Stimulated activated CD8-positive, alpha-beta memory T cell treated with anti-CD3 and anti-CD28 coated beads, Interleukin-2, amount 100 ng/mL, for 48 hours (primary cell): ENCODE measurements at regions not wholly inside any gene's neighbourhood (a gene's known extent, or its start where the extent isn't known, plus 50 kb on each side); places are given as distances from the start of the nearest gene placed in this dataset.

Source experiments
- DNase-seq, 2 donors: peaks; one replicate each; pipeline ENCODE4 v3.0.0-alpha.2; 2020; ENCODE audit warnings: low read depth in 2 of 2

DNA sequence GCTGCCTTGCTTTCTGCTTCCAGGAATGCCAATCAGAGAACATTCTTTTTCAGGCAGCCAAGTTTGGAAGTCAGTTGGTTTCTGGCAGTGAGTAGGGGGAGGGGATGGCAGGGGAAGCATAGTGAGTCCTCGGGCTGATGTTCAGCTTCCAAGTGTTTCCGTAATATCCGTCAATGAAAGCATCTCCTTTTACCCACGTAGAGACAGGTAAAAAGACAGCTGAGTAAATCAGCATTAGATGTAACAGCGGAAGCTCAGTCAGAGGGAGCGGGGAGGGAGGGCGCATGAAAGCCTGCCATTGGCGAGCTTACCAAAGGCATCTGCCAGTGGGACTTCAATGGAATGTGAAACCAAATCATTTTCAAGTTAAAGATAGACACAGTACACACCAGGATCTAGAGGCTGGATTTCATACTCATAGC is 117.1 kb upstream of the DTNA start:
- DNase-seq = no peak

GRCh38 chr18:34594266-34594665 is 115.8 kb upstream of the DTNA start:
- no peak for DNase-seq

DNA sequence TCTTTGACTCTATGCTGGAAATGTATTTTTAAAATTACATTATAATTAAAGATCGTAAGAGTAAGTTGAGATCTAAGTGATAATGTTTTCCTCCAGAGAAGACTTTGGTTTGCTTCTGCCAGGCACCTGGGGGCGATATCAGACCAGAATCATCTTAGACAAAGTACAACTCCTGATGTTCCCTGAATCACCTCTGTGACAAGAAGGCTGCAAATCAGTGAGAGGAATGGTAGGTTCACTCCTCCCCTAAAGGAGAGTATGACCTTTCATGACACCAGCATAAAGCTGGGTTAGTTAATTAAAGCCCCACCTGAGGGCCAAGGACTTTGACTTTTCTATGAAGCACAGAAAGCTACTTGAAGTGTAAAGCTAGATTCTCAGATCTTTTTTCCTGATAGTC is 114.4 kb upstream of the DTNA start:
- no peak for DNase-seq

DNA sequence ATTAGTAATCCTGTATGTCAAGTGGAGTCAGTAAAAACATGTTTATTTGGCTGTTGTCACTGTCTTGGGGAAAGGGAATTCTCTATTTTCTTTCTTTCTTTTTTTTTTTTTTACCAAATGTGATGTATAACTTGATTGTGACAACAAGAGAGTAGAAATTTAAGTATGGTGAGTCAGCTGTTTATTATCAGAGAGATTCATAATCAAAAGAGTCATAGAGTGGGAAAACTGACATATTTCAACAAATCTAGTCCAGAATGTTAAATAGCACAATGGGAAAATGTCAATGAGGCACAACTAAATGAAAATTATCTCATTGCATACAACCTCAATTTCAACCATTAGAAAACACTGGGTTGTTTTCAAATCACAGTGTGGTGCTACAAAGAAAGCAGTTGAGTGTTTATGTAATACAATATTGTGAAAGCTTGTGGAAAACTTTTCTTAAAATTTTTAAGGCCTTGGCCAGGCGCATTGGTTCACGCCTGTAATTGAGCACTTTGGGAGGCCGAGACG is 111.9 kb upstream of the DTNA start:
- DNase-seq = no peak

DNA sequence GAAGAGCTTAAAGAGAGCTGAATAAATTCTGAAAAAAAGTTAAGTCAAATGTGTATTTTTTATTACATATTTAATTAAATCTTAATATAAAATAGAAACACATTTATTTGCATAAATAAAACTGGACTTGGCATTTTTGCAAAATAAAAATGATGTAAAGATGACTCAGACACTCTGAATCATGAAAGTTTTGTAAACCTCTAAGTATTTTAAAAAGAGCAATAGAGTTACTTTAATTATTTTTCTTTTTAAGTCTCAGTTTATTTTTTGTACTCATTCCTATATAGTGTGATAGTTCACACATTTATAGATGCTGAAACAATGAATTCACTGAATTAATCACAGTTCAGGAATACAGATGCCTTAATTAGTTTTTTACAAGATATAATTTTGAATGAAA is 109.9 kb upstream of the DTNA start:
- DNase-seq = no peak

DNA sequence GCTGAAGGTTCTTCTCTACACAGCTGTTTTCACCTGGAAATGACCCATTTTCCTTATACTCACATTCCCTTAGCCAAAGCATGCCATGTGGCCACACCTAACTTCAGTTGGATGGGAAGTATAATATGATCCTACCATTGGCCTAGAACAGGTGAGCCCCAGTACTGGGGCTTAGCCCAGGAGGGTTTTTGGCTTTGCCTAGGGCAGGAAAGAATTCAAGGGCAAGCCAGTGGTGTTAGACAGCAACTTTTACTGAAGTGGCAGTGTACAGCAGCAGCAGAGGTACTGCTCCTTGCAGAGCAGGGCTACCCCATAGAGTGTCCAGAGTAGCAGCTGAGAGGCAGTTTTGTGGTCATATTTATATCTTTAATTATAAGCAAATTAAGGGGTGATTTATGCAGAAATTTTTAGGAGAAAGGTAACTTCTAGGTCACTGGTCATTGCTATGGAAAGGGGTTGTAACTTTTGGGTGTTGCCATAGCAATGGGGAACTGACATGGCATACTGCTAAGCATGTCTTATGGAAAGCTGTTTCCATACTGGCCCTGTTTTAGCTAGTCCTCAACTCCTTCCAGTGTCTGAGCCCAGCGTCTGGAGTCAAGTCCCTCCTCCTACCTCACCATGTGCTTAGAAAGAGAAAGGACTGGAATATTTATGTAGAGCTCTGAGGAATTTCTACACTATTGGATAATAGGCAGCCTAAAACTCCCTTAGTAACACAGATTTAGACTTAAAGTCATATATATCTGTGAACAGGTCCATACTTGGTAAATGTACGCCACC is 109.0 kb upstream of the DTNA start:
- no peak for DNase-seq

- no peak for DNase-seq
Observed at GRCh38 chr18:34604591-34604990, 105.5 kb upstream of the DTNA start.

- DNase-seq = no peak
Observed at GRCh38 chr18:34606851-34607250, 103.2 kb upstream of the DTNA start.

GRCh38 chr18:34608064-34608463 is 102.0 kb upstream of the DTNA start:
- no peak for DNase-seq

DNA sequence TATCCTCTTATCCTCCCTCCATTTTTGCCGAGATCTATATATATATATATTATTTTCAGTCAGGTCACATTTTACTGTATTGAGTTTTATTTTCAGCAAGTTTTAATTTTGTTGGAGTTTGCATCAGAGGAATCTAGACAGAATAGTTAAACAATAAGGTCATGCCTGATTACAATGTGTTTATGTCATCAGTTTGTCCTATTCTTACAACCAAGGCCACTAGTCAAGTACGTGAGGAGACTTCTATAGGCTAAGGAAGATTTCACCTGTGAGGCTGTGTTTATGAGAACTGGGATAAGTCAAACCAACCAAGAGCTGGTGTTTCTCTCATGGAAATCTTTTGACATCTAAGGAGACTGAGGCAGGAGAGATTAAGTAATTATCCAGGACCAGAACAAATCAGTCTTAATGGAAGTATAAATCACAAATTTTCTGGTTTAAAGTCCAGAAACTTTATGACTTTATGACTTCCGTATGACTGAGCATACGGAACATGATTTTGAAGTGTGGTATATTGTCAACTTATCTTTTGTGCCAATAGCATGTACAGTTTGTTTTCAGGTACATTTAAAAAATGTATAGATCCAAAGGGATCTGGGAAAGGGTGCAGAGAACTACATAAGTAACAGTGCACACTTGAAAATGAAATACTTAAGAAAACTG is 100.0 kb upstream of the DTNA start:
- DNase-seq = no peak

- no peak for DNase-seq
Observed at GRCh38 chr18:34611904-34612303, 98.2 kb upstream of the DTNA start.

DNA sequence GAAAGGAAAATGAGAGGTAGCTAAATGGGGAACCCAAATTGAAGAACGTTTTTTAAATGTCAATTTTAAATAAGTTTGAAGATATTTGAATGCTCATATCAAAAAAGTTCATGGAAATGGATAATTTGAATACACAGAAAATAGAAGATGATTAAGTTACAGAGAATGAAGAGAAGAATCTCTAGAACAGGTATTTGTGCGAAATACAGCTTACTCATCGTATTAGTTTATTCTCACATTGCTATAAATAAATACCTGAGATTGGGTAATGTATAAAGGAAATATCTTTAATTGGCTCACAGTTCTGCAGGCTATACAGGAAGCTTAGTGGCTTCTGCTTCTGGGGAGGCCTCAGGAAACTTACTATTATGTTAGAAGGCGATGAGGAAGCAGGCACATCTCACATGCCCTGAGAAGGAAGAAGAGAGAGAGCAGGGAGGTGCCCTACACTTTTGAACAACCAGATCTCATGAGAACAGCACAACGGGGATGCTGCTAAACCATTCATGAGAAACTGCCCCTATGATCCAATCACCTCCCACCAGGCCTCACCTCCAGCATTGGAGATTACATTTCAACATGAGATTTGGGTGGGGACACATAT is 89.7 kb upstream of the DTNA start:
- no peak for DNase-seq

GRCh38 chr18:34623557-34623956 is 86.5 kb upstream of the DTNA start:
- DNase-seq = no peak

- DNase-seq = no peak
Observed at GRCh38 chr18:34624551-34624950, 85.5 kb upstream of the DTNA start.

DNA sequence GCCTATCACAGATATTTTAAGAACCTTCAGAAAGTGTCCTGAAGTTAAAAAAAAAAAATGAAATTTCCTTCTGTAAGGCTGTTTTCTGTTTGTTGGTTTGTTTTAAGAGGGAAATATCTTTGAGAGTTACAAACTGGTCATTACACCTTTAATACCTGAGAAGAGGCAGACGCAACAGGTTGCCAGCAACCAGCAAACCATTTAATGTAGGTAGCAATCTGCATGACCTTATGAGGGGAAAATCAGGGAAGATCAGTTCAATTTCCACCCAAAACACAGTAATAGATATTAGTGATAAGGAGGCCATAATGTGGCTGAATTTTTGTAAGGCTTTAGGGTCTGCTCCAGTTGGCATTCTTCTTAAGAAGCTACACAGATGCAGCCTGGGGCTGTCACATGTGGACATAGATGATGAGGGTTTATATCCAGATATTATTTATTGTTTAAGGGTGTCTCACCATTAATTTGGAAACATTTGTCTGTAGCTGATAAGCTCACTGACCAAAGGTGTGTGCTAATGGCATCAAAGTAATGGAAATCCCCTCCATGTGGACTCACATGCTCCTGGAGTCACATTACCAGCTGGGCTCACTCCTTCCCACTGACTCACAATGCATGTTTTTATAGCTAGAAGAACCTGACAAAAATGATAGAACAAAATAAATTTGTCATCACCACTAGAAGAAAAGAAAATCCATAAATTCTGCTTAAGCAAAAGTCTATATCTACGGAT is 83.5 kb upstream of the DTNA start:
- DNase-seq = no peak

DNA sequence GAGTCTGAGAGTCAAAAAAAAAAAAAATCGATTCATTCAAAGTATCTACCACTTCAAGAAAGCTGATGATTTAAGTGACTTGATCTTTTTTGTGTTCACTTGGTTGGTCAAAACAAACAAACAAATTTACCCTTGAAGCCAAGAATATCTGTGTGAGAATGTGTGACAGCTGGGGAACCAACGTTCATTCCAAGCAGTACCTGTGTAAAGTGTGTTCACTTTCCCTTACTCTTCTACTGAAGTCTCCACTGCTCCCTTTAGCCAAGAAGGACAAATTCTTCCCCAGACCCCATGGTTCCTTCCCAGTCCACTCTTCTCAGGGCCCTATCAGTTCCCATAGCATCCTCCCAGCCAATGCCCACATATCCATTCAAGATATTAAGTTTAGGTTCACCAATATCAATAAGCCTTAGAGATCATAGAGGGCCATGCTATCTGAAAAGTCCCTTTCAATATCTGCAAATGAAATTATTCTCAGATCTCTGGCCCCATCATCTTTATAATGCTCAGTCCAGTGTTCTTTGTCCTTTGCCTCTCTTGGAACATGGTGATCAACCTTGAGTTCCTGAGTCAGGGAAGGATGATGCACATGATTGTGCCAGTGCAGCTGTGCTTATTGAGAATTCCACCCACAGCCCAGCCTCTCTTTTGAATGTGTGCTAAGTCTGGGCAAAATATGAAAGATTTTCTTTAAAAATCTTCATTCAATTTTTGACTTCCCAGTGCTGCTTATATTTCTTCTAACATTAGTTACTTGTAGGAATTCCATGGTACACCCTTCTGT is 82.8 kb upstream of the DTNA start:
- DNase-seq = no peak

DNA sequence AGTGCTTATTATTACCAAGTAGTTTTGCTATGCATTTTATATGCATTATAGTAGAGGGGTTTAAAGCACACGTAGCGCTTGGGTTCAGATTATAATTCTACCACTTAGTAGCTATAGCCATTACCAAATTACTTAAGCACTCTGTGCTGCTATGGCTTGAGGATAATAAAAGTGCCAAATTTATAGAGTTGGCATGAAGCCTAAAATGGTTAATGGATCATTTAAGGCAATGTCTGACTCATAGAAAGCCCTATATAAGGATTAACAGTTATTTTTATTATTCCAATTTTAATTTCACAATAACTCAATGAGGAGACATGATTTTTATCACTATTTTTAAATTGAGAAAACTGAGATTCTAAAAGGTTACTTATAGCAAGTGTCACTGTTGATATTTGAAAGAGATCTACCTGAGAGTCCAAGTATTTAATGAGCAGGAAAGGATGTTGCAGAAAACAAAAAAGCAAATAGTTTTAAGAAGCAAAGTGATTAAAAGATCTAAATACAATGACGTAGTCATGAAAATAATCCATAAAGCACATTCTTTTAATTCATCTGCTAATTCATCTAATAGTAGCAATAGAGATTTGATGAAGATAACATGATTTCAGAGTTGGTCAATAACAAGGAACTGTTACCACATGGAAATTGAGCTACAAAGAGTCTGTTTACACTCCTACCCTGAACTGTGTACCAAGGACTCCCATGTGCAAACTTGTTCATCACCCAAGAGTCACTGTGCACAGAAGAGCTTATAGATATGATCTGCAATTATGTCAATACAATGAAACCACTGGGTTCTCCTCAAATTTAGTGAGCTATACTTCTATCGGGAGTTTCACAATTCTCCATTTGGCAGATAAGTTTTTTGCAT is 78.8 kb upstream of the DTNA start:
- no peak for DNase-seq

GRCh38 chr18:34632321-34632720 is 77.8 kb upstream of the DTNA start:
- no peak for DNase-seq

DNA sequence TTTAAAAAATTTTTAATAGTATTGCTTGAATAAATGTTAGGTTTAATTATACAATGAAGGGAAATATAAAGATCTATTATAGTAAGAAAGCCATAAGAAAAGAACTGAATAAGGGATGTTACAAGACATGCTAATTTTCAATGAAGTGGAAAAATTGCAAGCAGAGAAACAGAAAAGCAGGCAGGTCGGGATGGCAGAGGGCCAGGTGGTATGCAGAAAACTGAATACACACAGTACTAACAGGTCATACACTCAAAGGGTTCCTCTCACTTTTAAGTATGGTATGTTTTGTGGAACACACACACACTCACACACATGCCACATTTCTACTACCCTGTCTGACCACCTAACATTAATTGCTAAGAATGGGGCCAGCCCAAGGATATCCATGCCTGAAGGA is 76.7 kb upstream of the DTNA start:
- DNase-seq = no peak

- no peak for DNase-seq
Observed at GRCh38 chr18:34637094-34637801, 72.8 kb upstream of the DTNA start.
